CD14-positive monocyte (primary cell): ENCODE measurements at regions not wholly inside any gene's neighbourhood (a gene's known extent, or its start where the extent isn't known, plus 50 kb on each side); places are given as distances from the start of the nearest gene placed in this dataset.
"Not testable (repeated sequence)": the region's sequence is repeated elsewhere in the genome, so short reads cannot be mapped to it uniquely, and the experiment has no call there.

Source experiments
- DNase-seq, 3 donors: peaks; one replicate each; pipeline ENCODE4 v3.0.0-alpha.2; 2011 to 2022
- H2AFZ ChIP-seq: 2 replicates; pipeline ENCODE4 v1.6.0; 2012; ENCODE audit warnings: mild to moderate bottlenecking, low read depth, low read length, inconsistent platforms; ENCODE audit not compliant: insufficient read depth, poor library complexity, severe bottlenecking
- H3K27ac ChIP-seq, 2 donors: 1 replicate in 1 of 2; 2 replicates in 1 of 2; pipeline ENCODE4 v1.5.1; 2012 to 2013; ENCODE audit warnings: low read length in 2 of 2, control low read depth in 1 of 2, inconsistent platforms in 1 of 2, low read depth in 1 of 2, mild to moderate bottlenecking in 1 of 2
- H3K27me3 ChIP-seq, 2 donors: one replicate each; pipeline versions ENCODE4 v1.6.0 to v1.6.1; 2011 to 2013; ENCODE audit warnings: low read length in 2 of 2; ENCODE audit not compliant: control insufficient read depth in 2 of 2, insufficient read depth in 2 of 2
- H3K36me3 ChIP-seq, 2 donors: replicated peaks in 1 of 2; 1 replicate in 1 of 2; 2 replicates in 1 of 2; pipeline versions ENCODE4 v1.5.1 to v1.6.1; 2012 to 2013; ENCODE audit warnings: low read length in 2 of 2, control low read depth in 1 of 2, inconsistent platforms in 1 of 2, mild to moderate bottlenecking in 1 of 2; ENCODE audit not compliant: insufficient read depth in 2 of 2, control insufficient read depth in 1 of 2
- H3K4me1 ChIP-seq, 2 donors: 1 replicate in 1 of 2; 2 replicates in 1 of 2; pipeline versions ENCODE4 v1.5.1 to v1.6.1; 2012 to 2013; ENCODE audit warnings: low read length in 2 of 2, control low read depth in 1 of 2, inconsistent platforms in 1 of 2, mild to moderate bottlenecking in 1 of 2, moderate library complexity in 1 of 2; ENCODE audit not compliant: insufficient read depth in 2 of 2, control insufficient read depth in 1 of 2
- H3K4me2 ChIP-seq: replicated peaks from 2 replicates; pipeline ENCODE3; 2012; ENCODE audit warnings: low read length, moderate library complexity, mild to moderate bottlenecking; ENCODE audit not compliant: poor library complexity, severe bottlenecking; ENCODE audit errors: extremely low read depth
- H3K4me3 ChIP-seq, 3 experiments: fragments of 200-600 bp in 1 of 3; sonication (generic) in 1 of 3; replicated peaks in 1 of 3; 1 replicate in 2 of 3; 2 replicates in 1 of 3; pipeline ENCODE4 v1.5.1; 2011 to 2013; ENCODE audit warnings: low read length in 3 of 3, mild to moderate bottlenecking in 3 of 3, control low read depth in 2 of 3, low read depth in 2 of 3, inconsistent platforms in 1 of 3, moderate library complexity in 1 of 3
- H3K79me2 ChIP-seq: 2 replicates; pipeline ENCODE4 v1.6.0; 2012; ENCODE audit warnings: mild to moderate bottlenecking, control low read depth, inconsistent platforms, low read length, moderate library complexity; ENCODE audit not compliant: insufficient read depth
- H3K9ac ChIP-seq: 2 replicates; pipeline ENCODE4 v1.6.0; 2017; ENCODE audit warnings: low read length, mild to moderate bottlenecking; ENCODE audit not compliant: insufficient read depth, poor library complexity, severe bottlenecking
- H3K9me3 ChIP-seq, 2 donors: replicated peaks in 1 of 2; 1 replicate in 1 of 2; 2 replicates in 1 of 2; pipeline versions ENCODE4 v1.5.1 to v1.6.1; 2012 to 2013; ENCODE audit warnings: low read length in 2 of 2, control low read depth in 1 of 2; ENCODE audit not compliant: control insufficient read depth in 1 of 2, insufficient read depth in 1 of 2
- H4K20me1 ChIP-seq: 2 replicates; pipeline ENCODE4 v1.6.0; 2012; ENCODE audit warnings: mild to moderate bottlenecking, low read length, control low read depth, moderate library complexity; ENCODE audit not compliant: insufficient read depth
- H3K27ac Mint-ChIP-seq, 7 donors: one replicate each; pipeline ENCODE4 v1.8.0; 2020; ENCODE audit warnings: mild to moderate bottlenecking in 7 of 7, mixed read lengths in 7 of 7, moderate library complexity in 6 of 7, inconsistent platforms in 2 of 7
- H3K27me3 Mint-ChIP-seq, 3 donors: one replicate each; pipeline ENCODE4 v1.8.0; 2021 to 2022; ENCODE audit warnings: low read depth in 3 of 3, mild to moderate bottlenecking in 3 of 3, mixed read lengths in 3 of 3, moderate library complexity in 3 of 3, inconsistent platforms in 1 of 3
- H3K36me3 Mint-ChIP-seq, 2 donors: one replicate each; pipeline ENCODE4 v1.8.0; 2020; ENCODE audit warnings: mixed read lengths in 2 of 2, inconsistent platforms in 1 of 2, mild to moderate bottlenecking in 1 of 2
- H3K4me1 Mint-ChIP-seq: one replicate; pipeline ENCODE4 v1.8.0; 2020; ENCODE audit warnings: mild to moderate bottlenecking, mixed read lengths
- H3K4me3 Mint-ChIP-seq, 2 donors: one replicate each; pipeline ENCODE4 v1.8.0; 2020; ENCODE audit warnings: mild to moderate bottlenecking in 2 of 2, mixed read lengths in 2 of 2, moderate library complexity in 1 of 2
- H3K9me3 Mint-ChIP-seq, 7 donors: one replicate each; pipeline ENCODE4 v1.8.0; 2020 to 2022; ENCODE audit warnings: mixed read lengths in 7 of 7, mild to moderate bottlenecking in 6 of 7, moderate library complexity in 6 of 7, inconsistent platforms in 2 of 7
- whole genome bisulfite sequencing: methylation state at CpG from one replicate; pipeline ENCODE4 v1.1.5; 2013; ENCODE audit warnings: missing lambda C conversion rate; ENCODE audit not compliant: insufficient coverage; 5-methylcytosine and 5-hydroxymethylcytosine counted together
- intact Hi-C, 2 donors: fragments of 100-400 bp; cut with micrococcal nuclease; formaldehyde crosslinking; loops; one replicate each; pipeline versions ENCODE4 v1.15.0 to v1.15.1; 2023
- TF ChIP-seq, protein P1 (sequence below): fragments of 200-600 bp; IDR thresholded peaks from one replicate; pipeline ENCODE4 v1.8.0; 2022; ENCODE audit warnings: antibody characterized with exemption, mild to moderate bottlenecking

DNA sequence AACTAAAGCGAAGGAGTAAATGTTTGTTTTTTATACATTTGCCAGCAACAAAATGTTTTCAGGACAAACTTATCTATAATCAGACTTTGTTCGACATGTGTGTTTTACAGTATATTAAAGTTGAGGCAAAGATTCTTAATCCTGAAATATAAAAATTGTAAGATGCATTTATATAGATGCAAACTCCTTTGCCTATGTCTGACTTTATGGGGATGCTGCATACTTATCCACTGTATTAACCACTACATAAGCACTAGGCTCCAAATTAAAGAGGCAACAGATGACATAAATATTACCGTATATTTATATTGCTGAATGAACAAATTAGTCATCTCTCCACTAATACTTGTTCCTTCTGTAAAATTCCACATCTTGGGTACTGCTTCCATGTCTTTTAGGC lies 882.7 kb upstream of the ARRDC3 start:
- no peaks in the 10 kb centered on the region for H4K20me1 ChIP-seq
- peaks cover 0 to 4% (median 2%) of the 10 kb centered on the region in 3 donors for H3K27me3 Mint-ChIP-seq
- WGBS: no CpG with 5 or more reads among the region's 3 CpGs
- no peaks in the 10 kb centered on the region for H3K4me1 Mint-ChIP-seq
- H3K79me2 ChIP-seq: no peaks in the 10 kb centered on the region
- TF ChIP-seq, protein P1, sequence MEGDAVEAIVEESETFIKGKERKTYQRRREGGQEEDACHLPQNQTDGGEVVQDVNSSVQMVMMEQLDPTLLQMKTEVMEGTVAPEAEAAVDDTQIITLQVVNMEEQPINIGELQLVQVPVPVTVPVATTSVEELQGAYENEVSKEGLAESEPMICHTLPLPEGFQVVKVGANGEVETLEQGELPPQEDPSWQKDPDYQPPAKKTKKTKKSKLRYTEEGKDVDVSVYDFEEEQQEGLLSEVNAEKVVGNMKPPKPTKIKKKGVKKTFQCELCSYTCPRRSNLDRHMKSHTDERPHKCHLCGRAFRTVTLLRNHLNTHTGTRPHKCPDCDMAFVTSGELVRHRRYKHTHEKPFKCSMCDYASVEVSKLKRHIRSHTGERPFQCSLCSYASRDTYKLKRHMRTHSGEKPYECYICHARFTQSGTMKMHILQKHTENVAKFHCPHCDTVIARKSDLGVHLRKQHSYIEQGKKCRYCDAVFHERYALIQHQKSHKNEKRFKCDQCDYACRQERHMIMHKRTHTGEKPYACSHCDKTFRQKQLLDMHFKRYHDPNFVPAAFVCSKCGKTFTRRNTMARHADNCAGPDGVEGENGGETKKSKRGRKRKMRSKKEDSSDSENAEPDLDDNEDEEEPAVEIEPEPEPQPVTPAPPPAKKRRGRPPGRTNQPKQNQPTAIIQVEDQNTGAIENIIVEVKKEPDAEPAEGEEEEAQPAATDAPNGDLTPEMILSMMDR: no peak
- H3K9me3 Mint-ChIP-seq: peaks cover 0 to 11% (median 8%) of the 10 kb centered on the region in 7 donors
- peaks cover 10 to 14% of the 10 kb centered on the region in 2 donors for H3K9me3 ChIP-seq
- no peaks in the 10 kb centered on the region for H3K36me3 ChIP-seq
- H3K4me3 ChIP-seq: no peak overlapping the region
- H3K9ac ChIP-seq: no peak overlapping the region
- H3K27ac ChIP-seq: no peak overlapping the region
- H3K27ac Mint-ChIP-seq: no peak overlapping the region
- no peak overlapping the region for H2AFZ ChIP-seq
- intact Hi-C loops: no loop called here
- no peak overlapping the region for H3K4me3 Mint-ChIP-seq
- H3K4me2 ChIP-seq: no peak overlapping the region
- H3K27me3 ChIP-seq: no peaks in the 10 kb centered on the region
- DNase-seq: no peak
- H3K36me3 Mint-ChIP-seq: no peaks in the 10 kb centered on the region
- H3K4me1 ChIP-seq: no peaks in the 10 kb centered on the region

DNA sequence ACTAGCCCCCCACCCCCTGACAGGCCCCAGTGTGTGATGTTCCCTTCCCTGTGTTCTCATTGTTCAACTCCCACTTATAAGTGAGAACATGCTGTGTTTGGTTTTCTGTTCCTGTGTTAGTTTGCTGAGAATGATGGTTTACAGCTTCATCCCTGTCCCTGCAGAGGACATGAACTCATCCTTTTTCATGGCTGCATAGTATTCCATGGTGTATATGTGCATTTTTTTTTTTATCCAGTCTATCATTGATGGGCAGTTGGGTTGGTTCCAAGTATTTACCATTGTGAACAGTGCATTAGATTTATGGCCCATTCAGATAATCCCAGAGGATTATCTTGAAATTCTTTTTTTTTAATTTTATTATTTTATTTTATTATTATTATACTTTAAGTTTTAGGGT lies 872.5 kb upstream of the ARRDC3 start:
- H3K4me1 ChIP-seq, H3K27me3 ChIP-seq, H3K4me2 ChIP-seq, H3K27me3 Mint-ChIP-seq, H3K27ac Mint-ChIP-seq, H3K36me3 ChIP-seq, H3K4me1 Mint-ChIP-seq, H3K79me2 ChIP-seq, H3K36me3 Mint-ChIP-seq, intact Hi-C loops, H3K9me3 ChIP-seq, H3K27ac ChIP-seq, H3K4me3 Mint-ChIP-seq, H3K9ac ChIP-seq, H4K20me1 ChIP-seq, H2AFZ ChIP-seq, DNase-seq, H3K4me3 ChIP-seq: not testable (repeated sequence)
- H3K9me3 Mint-ChIP-seq: peaks cover 0 to 10% (median 3%) of the 10 kb centered on the region in 7 donors
